IMR-90 (cell line): ENCODE measurements at regions not wholly inside any gene's neighbourhood (a gene's known extent, or its start where the extent isn't known, plus 50 kb on each side); places are given as distances from the start of the nearest gene placed in this dataset.

ENCODE experiments used
- RCOR1 ChIP-seq: IDR thresholded peaks from 2 replicates; pipeline ENCODE4 v1.6.1; 2012; ENCODE audit warnings: mild to moderate bottlenecking, low read length, improper control_type of control experiment; ENCODE audit not compliant: insufficient replicate concordance
- TF ChIP-seq, protein P1 (sequence below): conservative IDR thresholded peaks from 2 replicates; pipeline ENCODE4 v1.5.1; 2012; ENCODE audit warnings: mild to moderate bottlenecking, low read depth, low read length, improper control_type of control experiment

DNA sequence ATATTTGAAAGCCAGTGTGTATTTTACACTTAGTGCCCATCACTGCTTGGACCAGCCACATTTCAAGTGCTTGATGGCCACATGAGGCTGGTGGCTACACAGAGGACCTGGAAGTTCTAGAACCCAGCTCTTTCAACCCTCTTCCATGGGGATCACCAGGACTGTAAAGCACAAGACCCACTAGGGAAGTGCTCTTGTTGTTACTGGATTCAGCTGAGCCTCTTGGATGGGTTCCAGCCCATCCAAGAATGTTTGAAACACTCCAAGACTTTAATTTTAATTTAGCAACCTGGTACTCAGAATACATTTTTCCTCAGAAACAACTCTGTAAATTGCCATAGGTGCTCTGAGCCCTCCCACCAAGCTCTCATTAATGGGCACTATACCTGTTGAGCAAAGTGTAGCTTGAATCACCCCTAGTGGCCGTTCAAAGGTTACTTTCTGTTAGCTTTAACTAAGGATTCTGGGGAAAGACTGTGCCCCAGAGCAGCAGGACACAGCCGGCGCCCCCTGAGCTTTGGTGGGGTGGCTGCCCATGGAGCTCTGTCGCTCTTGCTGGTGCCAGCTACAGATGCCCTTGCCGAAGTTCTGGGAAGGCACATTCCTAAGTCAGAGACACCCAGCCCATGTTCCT is 212.4 kb downstream of the HSD17B3 start:
- TF ChIP-seq, protein P1, sequence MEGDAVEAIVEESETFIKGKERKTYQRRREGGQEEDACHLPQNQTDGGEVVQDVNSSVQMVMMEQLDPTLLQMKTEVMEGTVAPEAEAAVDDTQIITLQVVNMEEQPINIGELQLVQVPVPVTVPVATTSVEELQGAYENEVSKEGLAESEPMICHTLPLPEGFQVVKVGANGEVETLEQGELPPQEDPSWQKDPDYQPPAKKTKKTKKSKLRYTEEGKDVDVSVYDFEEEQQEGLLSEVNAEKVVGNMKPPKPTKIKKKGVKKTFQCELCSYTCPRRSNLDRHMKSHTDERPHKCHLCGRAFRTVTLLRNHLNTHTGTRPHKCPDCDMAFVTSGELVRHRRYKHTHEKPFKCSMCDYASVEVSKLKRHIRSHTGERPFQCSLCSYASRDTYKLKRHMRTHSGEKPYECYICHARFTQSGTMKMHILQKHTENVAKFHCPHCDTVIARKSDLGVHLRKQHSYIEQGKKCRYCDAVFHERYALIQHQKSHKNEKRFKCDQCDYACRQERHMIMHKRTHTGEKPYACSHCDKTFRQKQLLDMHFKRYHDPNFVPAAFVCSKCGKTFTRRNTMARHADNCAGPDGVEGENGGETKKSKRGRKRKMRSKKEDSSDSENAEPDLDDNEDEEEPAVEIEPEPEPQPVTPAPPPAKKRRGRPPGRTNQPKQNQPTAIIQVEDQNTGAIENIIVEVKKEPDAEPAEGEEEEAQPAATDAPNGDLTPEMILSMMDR: no peak
- TF ChIP-seq RCOR1: no peak
